Endothelial cell (in vitro differentiated cells): ENCODE measurements at regions not wholly inside any gene's neighbourhood (a gene's known extent, or its start where the extent isn't known, plus 50 kb on each side); places are given as distances from the start of the nearest gene placed in this dataset.

Source experiments
- DNase-seq: peaks from one replicate; pipeline ENCODE4 v3.0.0; 2021; ENCODE audit warnings: low spot score
- H3K27ac Mint-ChIP-seq: one replicate; pipeline ENCODE4 v1.8.0; 2021; ENCODE audit warnings: mixed read lengths, inconsistent platforms; ENCODE audit not compliant: unreplicated experiment
- H3K27me3 Mint-ChIP-seq: one replicate; pipeline ENCODE4 v1.8.0; 2021; ENCODE audit warnings: mild to moderate bottlenecking, moderate library complexity, mixed read lengths, inconsistent platforms; ENCODE audit not compliant: unreplicated experiment
- H3K36me3 Mint-ChIP-seq: one replicate; pipeline ENCODE4 v1.8.0; 2021; ENCODE audit warnings: mild to moderate bottlenecking, low read depth, mixed read lengths, inconsistent platforms; ENCODE audit not compliant: unreplicated experiment
- H3K4me1 Mint-ChIP-seq: one replicate; pipeline ENCODE4 v1.8.0; 2021; ENCODE audit warnings: mild to moderate bottlenecking, mixed read lengths, inconsistent platforms; ENCODE audit not compliant: unreplicated experiment
- H3K4me3 Mint-ChIP-seq: one replicate; pipeline ENCODE4 v1.8.0; 2021; ENCODE audit warnings: mild to moderate bottlenecking, mixed read lengths, inconsistent platforms; ENCODE audit not compliant: unreplicated experiment
- H3K9me3 Mint-ChIP-seq: one replicate; pipeline ENCODE4 v1.8.0; 2021; ENCODE audit warnings: mixed read lengths, inconsistent platforms; ENCODE audit not compliant: unreplicated experiment
- TF ChIP-seq, protein P1 (sequence below): fragments of 200-600 bp; sonication (generic); IDR thresholded peaks from one replicate; pipeline ENCODE4 v1.5.0; 2021; ENCODE audit warnings: antibody characterized with exemption; ENCODE audit not compliant: unreplicated experiment

DNA sequence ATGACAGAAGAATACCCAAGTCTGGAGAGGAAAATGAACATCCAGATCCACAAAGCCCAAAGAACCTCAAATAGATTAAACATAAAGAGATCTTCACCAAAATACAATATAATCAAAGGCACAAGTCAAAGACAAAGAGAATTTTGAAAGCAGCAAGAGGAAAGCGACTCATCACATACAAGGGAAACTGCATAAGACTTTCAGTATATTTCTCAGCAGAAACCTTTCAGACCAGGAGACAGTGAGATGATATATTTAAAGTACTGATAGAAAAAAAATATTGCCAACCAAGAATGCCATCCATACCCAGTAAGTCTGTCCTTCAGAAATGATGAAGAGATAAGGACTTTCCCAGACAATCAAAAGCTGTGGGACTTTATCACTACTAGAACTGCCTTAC is 81.5 kb upstream of the GALNT17 start:
- Mint-ChIP-seq H3K4me1 (no peaks in the 10 kb centered on the region), H3K9me3 (no peaks in the 10 kb centered on the region), H3K4me3 (no peak overlapping the region), H3K27ac (no peak overlapping the region), H3K36me3 (no peaks in the 10 kb centered on the region), H3K27me3 (no peaks in the 10 kb centered on the region)
- TF ChIP-seq, protein P1, sequence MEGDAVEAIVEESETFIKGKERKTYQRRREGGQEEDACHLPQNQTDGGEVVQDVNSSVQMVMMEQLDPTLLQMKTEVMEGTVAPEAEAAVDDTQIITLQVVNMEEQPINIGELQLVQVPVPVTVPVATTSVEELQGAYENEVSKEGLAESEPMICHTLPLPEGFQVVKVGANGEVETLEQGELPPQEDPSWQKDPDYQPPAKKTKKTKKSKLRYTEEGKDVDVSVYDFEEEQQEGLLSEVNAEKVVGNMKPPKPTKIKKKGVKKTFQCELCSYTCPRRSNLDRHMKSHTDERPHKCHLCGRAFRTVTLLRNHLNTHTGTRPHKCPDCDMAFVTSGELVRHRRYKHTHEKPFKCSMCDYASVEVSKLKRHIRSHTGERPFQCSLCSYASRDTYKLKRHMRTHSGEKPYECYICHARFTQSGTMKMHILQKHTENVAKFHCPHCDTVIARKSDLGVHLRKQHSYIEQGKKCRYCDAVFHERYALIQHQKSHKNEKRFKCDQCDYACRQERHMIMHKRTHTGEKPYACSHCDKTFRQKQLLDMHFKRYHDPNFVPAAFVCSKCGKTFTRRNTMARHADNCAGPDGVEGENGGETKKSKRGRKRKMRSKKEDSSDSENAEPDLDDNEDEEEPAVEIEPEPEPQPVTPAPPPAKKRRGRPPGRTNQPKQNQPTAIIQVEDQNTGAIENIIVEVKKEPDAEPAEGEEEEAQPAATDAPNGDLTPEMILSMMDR, result no peak
- DNase-seq, result no peak

DNA sequence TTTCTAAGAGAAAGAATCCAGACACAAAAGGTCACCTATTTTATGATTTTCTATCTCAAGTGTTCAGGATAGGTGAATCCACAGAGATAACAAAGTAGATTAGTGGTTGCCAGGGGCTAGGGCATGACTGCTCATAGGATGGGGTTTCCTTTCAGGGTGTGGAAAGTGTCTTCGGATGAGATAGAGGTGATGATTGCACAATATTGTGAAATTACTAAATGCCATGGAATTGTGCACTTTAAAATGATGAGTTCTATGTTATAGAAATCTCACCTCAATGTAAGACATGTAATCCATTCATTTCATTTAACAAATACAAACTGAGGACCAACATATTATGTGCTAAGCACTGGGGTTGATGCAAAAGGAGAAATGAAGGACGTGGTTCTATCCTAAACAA is 76.4 kb upstream of the GALNT17 start:
- DNase-seq, result no peak
- TF ChIP-seq, protein P1, result no peak
- H3K36me3 Mint-ChIP-seq, result no peaks in the 10 kb centered on the region
- H3K27me3 Mint-ChIP-seq, result no peaks in the 10 kb centered on the region
- no peaks in the 10 kb centered on the region for H3K4me1 Mint-ChIP-seq
- no peak overlapping the region for H3K4me3 Mint-ChIP-seq
- H3K9me3 Mint-ChIP-seq, result no peaks in the 10 kb centered on the region
- no peak overlapping the region for H3K27ac Mint-ChIP-seq

DNA sequence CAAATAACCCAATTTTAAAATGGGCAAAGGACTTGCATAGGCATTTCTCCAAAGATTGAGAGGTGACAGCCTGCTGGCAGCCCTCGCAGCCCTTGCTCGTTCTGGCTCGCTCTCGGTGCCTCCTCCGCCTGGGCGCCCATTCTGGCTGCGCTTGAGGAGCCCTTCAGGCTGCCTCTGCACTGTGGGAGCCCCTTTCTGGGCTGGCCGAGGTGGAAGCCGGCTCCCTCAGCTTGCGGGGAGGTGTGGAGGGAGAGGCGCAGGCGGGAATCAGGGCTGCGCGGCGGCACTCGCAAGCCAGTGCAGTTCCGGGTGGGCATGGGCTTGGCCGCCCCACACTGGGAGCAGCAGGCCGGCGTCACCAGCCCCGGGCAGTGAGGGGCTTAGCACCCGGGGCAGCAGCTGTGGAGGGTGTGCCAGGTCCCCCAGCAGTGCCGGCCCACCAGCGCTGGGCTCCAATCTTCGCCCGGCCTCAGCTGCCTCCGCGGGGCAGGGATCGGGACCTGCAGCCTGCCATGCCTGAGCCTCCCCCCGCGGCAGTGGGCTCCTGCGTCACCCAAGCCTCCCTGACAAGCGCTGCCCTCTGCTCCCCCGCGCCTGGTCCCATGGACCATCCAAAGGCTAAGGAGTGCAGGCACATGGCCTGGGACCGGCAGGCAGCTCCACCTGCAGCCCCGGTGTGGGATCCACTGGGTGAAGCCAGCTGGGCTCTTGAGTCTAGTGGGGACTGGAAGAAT is 54.0 kb upstream of the GALNT17 start:
- H3K4me1 Mint-ChIP-seq, result no peaks in the 10 kb centered on the region
- DNase-seq, result no peak
- peaks cover 2% of the 10 kb centered on the region for H3K36me3 Mint-ChIP-seq
- H3K27me3 Mint-ChIP-seq, result peaks cover 4% of the 10 kb centered on the region
- H3K27ac Mint-ChIP-seq, result no peak overlapping the region
- H3K4me3 Mint-ChIP-seq, result no peak overlapping the region
- TF ChIP-seq, protein P1, result no peak
- H3K9me3 Mint-ChIP-seq, result peaks cover 20% of the 10 kb centered on the region
